ENCODE measurements at regions not wholly inside any gene's neighbourhood (a gene's known extent, or its start where the extent isn't known, plus 50 kb on each side); places are given as distances from the start of the nearest gene placed in this dataset.

DNA sequence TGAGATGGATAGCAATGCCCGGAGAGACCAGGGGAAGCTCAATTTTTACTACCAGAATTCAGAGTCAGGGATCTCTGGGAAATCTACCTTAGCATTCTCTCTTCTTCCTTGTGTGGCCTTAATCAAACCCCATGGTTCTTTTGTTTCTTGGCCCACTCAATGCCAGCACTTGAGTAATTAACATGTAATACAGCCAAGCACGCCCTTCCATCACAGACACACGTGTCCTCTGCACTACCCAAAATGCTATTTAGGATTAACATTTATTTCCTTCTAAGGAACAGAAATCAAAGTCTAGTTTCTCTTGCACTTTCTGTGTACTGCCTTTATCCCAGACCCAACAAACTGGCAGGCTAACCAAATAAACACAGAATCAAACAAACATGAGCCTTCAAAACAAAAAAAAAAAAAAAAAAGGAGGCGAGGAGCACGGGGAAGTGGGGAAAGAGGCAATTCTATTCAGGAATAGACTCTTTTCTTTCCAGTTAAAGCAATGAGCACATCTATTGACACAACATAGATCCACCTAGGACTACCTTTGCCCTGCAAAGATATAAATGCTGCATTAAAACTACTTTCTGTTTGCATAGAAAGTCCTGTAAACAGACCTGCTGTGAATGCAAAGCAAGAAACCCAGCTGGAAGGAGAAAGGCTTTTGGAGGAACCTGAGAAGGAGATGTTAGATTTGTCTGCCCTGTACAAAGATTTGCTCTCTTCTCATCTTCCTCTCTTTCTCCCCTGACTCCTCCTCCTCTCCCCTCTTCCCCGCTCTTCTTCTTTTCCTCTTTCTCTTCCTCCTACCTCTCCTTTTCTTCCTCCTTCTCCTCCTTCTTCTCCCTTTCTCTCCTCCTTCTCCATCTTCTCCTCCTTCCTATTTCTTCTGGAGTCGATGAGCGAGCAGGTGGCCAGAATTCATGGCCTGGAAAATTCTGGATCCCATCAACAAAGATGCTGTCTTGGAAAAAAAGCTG lies 294.4 kb downstream of the NPIPA8 start:
- Histone ChIP-seq H3K4me3 (no peak overlapping the region), H3K4me1 (no peaks in the 10 kb centered on the region), H3K27me3 (peaks cover 0 to 6% (median 0%) of the 10 kb centered on the region in 4 donors), H3K9me3 (no peaks in the 10 kb centered on the region), H3K36me3 (no peaks in the 10 kb centered on the region), H3K27ac (replicated peaks in 1 of 4) (no peak overlapping the region)
- no peak for TF ChIP-seq POLR2AphosphoS5 (IDR thresholded peaks at IDR 0.05)
- TF ChIP-seq POLR2A (IDR thresholded peaks at IDR 0.05; ENCODE audit: low read depth) = no peak
- 61% methylated on average over 8 of the region's 8 CpGs for WGBS
- DNase-seq (ENCODE audit: extremely low spot score) = no peak
- intact Hi-C loops (cut with DNase I) = no loop called here

GRCh38 chr16:18039931-18040330 lies 296.6 kb downstream of the NPIPA8 start:
- TF ChIP-seq, protein P1, sequence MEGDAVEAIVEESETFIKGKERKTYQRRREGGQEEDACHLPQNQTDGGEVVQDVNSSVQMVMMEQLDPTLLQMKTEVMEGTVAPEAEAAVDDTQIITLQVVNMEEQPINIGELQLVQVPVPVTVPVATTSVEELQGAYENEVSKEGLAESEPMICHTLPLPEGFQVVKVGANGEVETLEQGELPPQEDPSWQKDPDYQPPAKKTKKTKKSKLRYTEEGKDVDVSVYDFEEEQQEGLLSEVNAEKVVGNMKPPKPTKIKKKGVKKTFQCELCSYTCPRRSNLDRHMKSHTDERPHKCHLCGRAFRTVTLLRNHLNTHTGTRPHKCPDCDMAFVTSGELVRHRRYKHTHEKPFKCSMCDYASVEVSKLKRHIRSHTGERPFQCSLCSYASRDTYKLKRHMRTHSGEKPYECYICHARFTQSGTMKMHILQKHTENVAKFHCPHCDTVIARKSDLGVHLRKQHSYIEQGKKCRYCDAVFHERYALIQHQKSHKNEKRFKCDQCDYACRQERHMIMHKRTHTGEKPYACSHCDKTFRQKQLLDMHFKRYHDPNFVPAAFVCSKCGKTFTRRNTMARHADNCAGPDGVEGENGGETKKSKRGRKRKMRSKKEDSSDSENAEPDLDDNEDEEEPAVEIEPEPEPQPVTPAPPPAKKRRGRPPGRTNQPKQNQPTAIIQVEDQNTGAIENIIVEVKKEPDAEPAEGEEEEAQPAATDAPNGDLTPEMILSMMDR (IDR thresholded peaks at IDR 0.05) = no peak
- TF ChIP-seq POLR2AphosphoS5 (IDR thresholded peaks at IDR 0.05) (no peak), POLR2A (IDR thresholded peaks at IDR 0.05; ENCODE audit: low read depth) (no peak), EP300 (IDR thresholded peaks at IDR 0.05) (no peak)
- H3K27ac ChIP-seq (replicated peaks in 1 of 4) = no peak overlapping the region
- no peaks in the 10 kb centered on the region for H3K9me3 ChIP-seq
- H3K27me3 ChIP-seq = peaks cover 0 to 6% (median 0%) of the 10 kb centered on the region in 4 donors
- no peaks in the 10 kb centered on the region for H3K4me1 ChIP-seq
- intact Hi-C loops (cut with DNase I) = no loop called here
- no peaks in the 10 kb centered on the region for H3K36me3 ChIP-seq
- no peak overlapping the region for H3K4me3 ChIP-seq
- 85% methylated on average over 3 of the region's 3 CpGs for WGBS
- DNase-seq (ENCODE audit: extremely low spot score) = no peak

DNA sequence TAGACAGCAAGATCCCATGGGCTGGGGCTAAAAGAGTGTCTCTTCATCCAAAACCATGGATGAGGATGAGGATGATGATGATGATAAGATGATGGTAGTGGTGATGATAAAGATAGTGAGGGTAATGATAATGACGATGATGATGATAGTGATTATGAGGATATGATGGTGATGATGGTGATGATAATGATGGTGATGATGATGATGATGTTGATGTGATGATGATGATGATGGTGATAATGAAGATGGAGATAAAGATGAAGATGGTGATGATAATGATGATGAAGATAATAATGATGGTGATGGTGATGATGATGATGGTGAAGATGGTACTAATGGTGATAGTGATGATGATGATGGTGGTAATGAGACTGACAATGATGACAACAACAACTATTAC lies 299.5 kb downstream of the NPIPA8 start:
- intact Hi-C loops (cut with DNase I) = no loop called here
- TF ChIP-seq POLR2A (IDR thresholded peaks at IDR 0.05; ENCODE audit: low read depth) (no peak), POLR2AphosphoS5 (IDR thresholded peaks at IDR 0.05) (no peak)
- TF ChIP-seq, protein P1 (IDR thresholded peaks at IDR 0.05) = no peak
- no peak overlapping the region for H3K27ac ChIP-seq (replicated peaks in 1 of 4)
- H3K36me3 ChIP-seq = no peaks in the 10 kb centered on the region
- DNase-seq (ENCODE audit: extremely low spot score) = no peak
- H3K4me1 ChIP-seq = no peaks in the 10 kb centered on the region
- no peaks in the 10 kb centered on the region for H3K9me3 ChIP-seq
- WGBS = 93% methylated on average over 1 of the region's 1 CpG
- H3K4me3 ChIP-seq = no peak overlapping the region
- H3K27me3 ChIP-seq = peaks cover 0 to 6% (median 0%) of the 10 kb centered on the region in 4 donors

GRCh38 chr16:18024611-18025010 lies 311.9 kb downstream of the NPIPA8 start:
- intact Hi-C loops (cut with DNase I) = no loop called here
- H3K27me3 ChIP-seq = no peaks in the 10 kb centered on the region
- TF ChIP-seq EP300 (IDR thresholded peaks at IDR 0.05) (no peak), POLR2AphosphoS5 (IDR thresholded peaks at IDR 0.05) (no peak), POLR2A (IDR thresholded peaks at IDR 0.05; ENCODE audit: low read depth) (no peak)
- TF ChIP-seq, protein P1 (IDR thresholded peaks at IDR 0.05) = no peak
- H3K36me3 ChIP-seq = no peaks in the 10 kb centered on the region
- no peak overlapping the region for H3K27ac ChIP-seq (replicated peaks in 1 of 4)
- H3K4me1 ChIP-seq = no peaks in the 10 kb centered on the region
- WGBS = 49% methylated on average over 6 of the region's 6 CpGs
- no peak overlapping the region for H3K4me3 ChIP-seq
- H3K9me3 ChIP-seq = no peaks in the 10 kb centered on the region
- no peak for DNase-seq (ENCODE audit: extremely low spot score)

DNA sequence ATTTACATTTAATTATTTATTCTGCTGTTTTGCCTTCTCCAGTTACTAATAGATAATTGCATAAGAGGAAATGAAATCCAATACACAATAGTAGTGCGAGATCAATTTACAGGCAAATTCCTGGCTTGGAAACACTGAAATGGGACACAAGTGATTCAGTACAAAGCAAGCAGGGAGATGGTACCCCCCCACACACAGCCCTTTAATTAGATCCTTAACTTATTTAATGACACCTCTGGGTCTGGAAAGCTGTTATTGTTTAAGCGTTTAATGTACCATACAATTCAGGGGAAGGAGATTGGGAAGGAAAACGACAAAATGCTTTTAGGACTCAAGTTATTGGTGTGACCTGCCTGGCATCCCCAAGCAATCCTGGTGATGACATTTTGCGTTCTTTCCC lies 318.2 kb downstream of the NPIPA8 start:
- intact Hi-C loops (cut with DNase I) = no loop called here
- H3K27ac ChIP-seq (replicated peaks in 1 of 4) = no peak overlapping the region

More for the DNA sequence above, 318.2 kb downstream of the NPIPA8 start:
- TF ChIP-seq, protein P1 (IDR thresholded peaks at IDR 0.05) = no peak
- TF ChIP-seq POLR2AphosphoS5 (IDR thresholded peaks at IDR 0.05) (no peak), POLR2A (IDR thresholded peaks at IDR 0.05; ENCODE audit: low read depth) (no peak), EP300 (IDR thresholded peaks at IDR 0.05) (no peak)
- DNase-seq (ENCODE audit: extremely low spot score) = no peak
- Histone ChIP-seq H3K27me3 (peaks cover 0 to 7% (median 0%) of the 10 kb centered on the region in 4 donors), H3K36me3 (no peaks in the 10 kb centered on the region), H3K4me3 (no peak overlapping the region), H3K4me1 (no peaks in the 10 kb centered on the region), H3K9me3 (no peaks in the 10 kb centered on the region)
- 67% methylated on average over 4 of the region's 4 CpGs for WGBS
